H1 (cell line): ENCODE measurements at regions not wholly inside any gene's neighbourhood (a gene's known extent, or its start where the extent isn't known, plus 50 kb on each side); places are given as distances from the start of the nearest gene placed in this dataset.

ENCODE experiments used
- CTCF ChIA-PET: fragments of 300-600 bp; sonication (Branson Sonifier 250); formaldehyde crosslinking; loops from one replicate; lab custom pipeline; 2021; ENCODE audit not compliant: partially characterized antibody; lab: Charles Lee
- POLR2A ChIA-PET: fragments of 300-600 bp; sonication (Branson Sonifier 250); formaldehyde crosslinking; loops from one replicate; lab custom pipeline; 2021; ENCODE audit warnings: inconsistent platforms; ENCODE audit not compliant: partially characterized antibody; lab: Charles Lee
- DNase-seq, 2 experiments: peaks; one replicate each; pipeline versions ENCODE4 v3.0.0 to v3.0.0-alpha.2; 2010 to 2022; ENCODE audit warnings: low spot score in 2 of 2, low read depth in 1 of 2, mixed read lengths in 1 of 2
- FAIRE-seq: peaks from 2 replicates; lab custom pipeline; 2011; peaks lifted over from hg19 to GRCh38; lab: Jason Lieb, UNC
- H2AFZ ChIP-seq: 2 replicates; pipeline ENCODE4 v1.8.1; 2012; ENCODE audit warnings: low read length, inconsistent platforms
- H2AK5ac ChIP-seq: 2 replicates; pipeline ENCODE4 v1.6.1; 2013; ENCODE audit warnings: low read depth, low read length
- H2BK120ac ChIP-seq: replicated peaks from 2 replicates; pipeline ENCODE3; 2013; ENCODE audit warnings: low read depth, low read length, inconsistent platforms
- H2BK12ac ChIP-seq: 2 replicates; pipeline ENCODE4 v1.6.1; 2013; ENCODE audit warnings: low read depth, low read length
- H2BK15ac ChIP-seq: 2 replicates; pipeline ENCODE4 v1.6.1; 2013; ENCODE audit warnings: low read length
- H2BK20ac ChIP-seq: 2 replicates; pipeline ENCODE4 v1.6.1; 2013; ENCODE audit warnings: low read length
- H2BK5ac ChIP-seq: 2 replicates; pipeline ENCODE4 v1.6.1; 2013; ENCODE audit warnings: low read depth, low read length
- H3K14ac ChIP-seq: 2 replicates; pipeline ENCODE4 v1.6.1; 2013; ENCODE audit warnings: inconsistent platforms; ENCODE audit not compliant: insufficient read length
- H3K18ac ChIP-seq: 2 replicates; pipeline ENCODE4 v1.6.1; 2013; ENCODE audit warnings: low read length; ENCODE audit errors: extremely low read depth
- H3K23ac ChIP-seq: 2 replicates; pipeline ENCODE4 v1.6.1; 2013; ENCODE audit warnings: inconsistent platforms; ENCODE audit not compliant: insufficient read length
- H3K23me2 ChIP-seq: 2 replicates; pipeline ENCODE4 v1.6.1; 2013; ENCODE audit warnings: low read depth, low read length
- H3K27ac ChIP-seq: 2 replicates; pipeline ENCODE4 v1.6.1; 2011; ENCODE audit warnings: low read depth, low read length, inconsistent platforms
- H3K27me3 ChIP-seq, 4 experiments: replicated peaks in 1 of 4; 1 replicate in 1 of 4; 2 replicates in 3 of 4; pipeline versions ENCODE4 v1.6.1 to v1.8.1; 2011 to 2013; ENCODE audit warnings: low read length in 3 of 4, mild to moderate bottlenecking in 3 of 4, inconsistent platforms in 2 of 4, mixed read lengths in 2 of 4, moderate library complexity in 1 of 4; ENCODE audit not compliant: control insufficient read depth in 3 of 4, insufficient read depth in 3 of 4; ENCODE audit errors: extremely low read depth in 1 of 4
- H3K36me3 ChIP-seq, 4 experiments: 2 replicates each; pipeline versions ENCODE4 v1.6.1 to v1.8.1; 2011 to 2013; ENCODE audit warnings: mild to moderate bottlenecking in 4 of 4, low read length in 3 of 4, moderate library complexity in 2 of 4, control low read depth in 1 of 4, inconsistent platforms in 1 of 4; ENCODE audit not compliant: insufficient read depth in 4 of 4, control insufficient read depth in 2 of 4
- H3K4ac ChIP-seq: replicated peaks from 2 replicates; pipeline ENCODE3; 2013; ENCODE audit warnings: low read length, low read depth, mixed read lengths, inconsistent platforms; ENCODE audit not compliant: insufficient read length
- H3K4me1 ChIP-seq, 4 experiments: replicated peaks in 1 of 4; 1 replicate in 1 of 4; 2 replicates in 3 of 4; pipeline versions ENCODE4 v1.6.1 to v1.8.1; 2011 to 2013; ENCODE audit warnings: low read length in 3 of 4, inconsistent platforms in 2 of 4, mixed read lengths in 1 of 4; ENCODE audit not compliant: insufficient read depth in 4 of 4, control insufficient read depth in 3 of 4
- H3K4me2 ChIP-seq, 2 experiments: 2 replicates each; pipeline versions ENCODE4 v1.6.1 to v1.8.1; 2011 to 2013; ENCODE audit warnings: low read depth in 2 of 2, low read length in 2 of 2, control low read depth in 1 of 2, inconsistent platforms in 1 of 2, mild to moderate bottlenecking in 1 of 2; ENCODE audit not compliant: insufficient read depth in 1 of 2
- H3K4me3 ChIP-seq, 4 experiments: fragments of 200-600, 300-600 bp in 1 of 4; sonication (generic), shearing (Covaris generic), sonication (Bioruptor Twin) in 1 of 4; 2 replicates each; pipeline versions ENCODE4 v1.5.1 to v1.8.1; 2011 to 2016; ENCODE audit warnings: low read length in 4 of 4, low read depth in 3 of 4, control low read depth in 2 of 4, inconsistent platforms in 2 of 4, mild to moderate bottlenecking in 2 of 4, mixed read lengths in 1 of 4, moderate library complexity in 1 of 4; ENCODE audit not compliant: insufficient read depth in 2 of 4; ENCODE audit errors: extremely low read depth in 1 of 4
- H3K56ac ChIP-seq: replicated peaks from 2 replicates; pipeline ENCODE3; 2013; ENCODE audit warnings: low read depth, mild to moderate bottlenecking, mixed read lengths, low read length, inconsistent platforms; ENCODE audit not compliant: insufficient read length
- H3K79me1 ChIP-seq: 2 replicates; pipeline ENCODE4 v1.6.1; 2013; ENCODE audit warnings: low read depth, low read length, control low read depth
- H3K79me2 ChIP-seq, 2 experiments: 2 replicates each; pipeline versions ENCODE4 v1.6.1 to v1.8.1; 2012 to 2013; ENCODE audit warnings: low read length in 2 of 2, mild to moderate bottlenecking in 2 of 2, inconsistent platforms in 1 of 2; ENCODE audit not compliant: insufficient read depth in 2 of 2, control insufficient read depth in 1 of 2
- H3K9ac ChIP-seq, 4 experiments: replicated peaks in 1 of 4; 1 replicate in 1 of 4; 2 replicates in 3 of 4; pipeline versions ENCODE4 v1.6.1 to v1.8.1; 2011 to 2013; ENCODE audit warnings: low read depth in 3 of 4, low read length in 3 of 4, control low read depth in 2 of 4, mild to moderate bottlenecking in 2 of 4, moderate library complexity in 2 of 4, inconsistent platforms in 1 of 4; ENCODE audit errors: extremely low read depth in 1 of 4
- H3K9me3 ChIP-seq, 2 experiments: 2 replicates each; pipeline versions ENCODE4 v1.6.1 to v1.8.1; 2012 to 2013; ENCODE audit warnings: mild to moderate bottlenecking in 2 of 2, moderate library complexity in 2 of 2, control low read depth in 1 of 2, inconsistent platforms in 1 of 2, low read depth in 1 of 2, low read length in 1 of 2, mixed read lengths in 1 of 2; ENCODE audit not compliant: insufficient read depth in 2 of 2
- H4K20me1 ChIP-seq, 2 experiments: replicated peaks in 1 of 2; 2 replicates each; pipeline versions ENCODE3 to v1.8.1; 2011 to 2013; ENCODE audit warnings: inconsistent platforms in 2 of 2, low read length in 2 of 2, mild to moderate bottlenecking in 1 of 2; ENCODE audit not compliant: insufficient read depth in 2 of 2, control insufficient read depth in 1 of 2
- H4K5ac ChIP-seq: 2 replicates; pipeline ENCODE4 v1.6.1; 2013; ENCODE audit warnings: low read length, low read depth, mixed read lengths, inconsistent platforms; ENCODE audit not compliant: insufficient read length
- H4K8ac ChIP-seq: 2 replicates; pipeline ENCODE4 v1.8.0; 2013; ENCODE audit warnings: mild to moderate bottlenecking, moderate library complexity, low read length, inconsistent platforms; ENCODE audit not compliant: insufficient read depth; ENCODE audit errors: extremely low read depth
- H4K91ac ChIP-seq: replicated peaks from 2 replicates; pipeline ENCODE3; 2013; ENCODE audit warnings: low read length, mixed read lengths, inconsistent platforms; ENCODE audit not compliant: insufficient read length
- CHD1 ChIP-seq: IDR thresholded peaks from 2 replicates; pipeline ENCODE4 v1.6.1; 2012; ENCODE audit warnings: low read depth, low read length, improper control_type of control experiment
- CHD2 ChIP-seq: IDR thresholded peaks from 2 replicates; pipeline ENCODE4 v1.6.1; 2012; ENCODE audit warnings: low read length, improper control_type of control experiment
- FOSL1 ChIP-seq: IDR thresholded peaks from 2 replicates; pipeline ENCODE4 v1.6.1; 2011; ENCODE audit warnings: mild to moderate bottlenecking, low read depth, low read length, moderate library complexity; ENCODE audit not compliant: insufficient read depth
- MAFK ChIP-seq: IDR thresholded peaks from 2 replicates; pipeline ENCODE4 v1.6.1; 2012; ENCODE audit warnings: low read depth, mild to moderate bottlenecking, improper control_type of control experiment, low read length
- NANOG ChIP-seq: IDR thresholded peaks from 2 replicates; pipeline ENCODE4 v1.6.1; 2011; ENCODE audit warnings: low read length, low read depth, mild to moderate bottlenecking, inconsistent platforms; ENCODE audit not compliant: insufficient read depth, poor library complexity, severe bottlenecking
- POLR2A ChIP-seq, 2 experiments: IDR thresholded peaks; 1 replicate in 1 of 2; 2 replicates in 1 of 2; pipeline ENCODE4 v1.6.1; 2011; ENCODE audit warnings: low read depth in 2 of 2, low read length in 2 of 2, mild to moderate bottlenecking in 2 of 2; ENCODE audit errors: control extremely low read depth in 1 of 2
- RAD21 ChIP-seq, 2 experiments: IDR thresholded peaks in 1 of 2; conservative IDR thresholded peaks in 1 of 2; 2 replicates each; pipeline ENCODE4 v1.6.1; 2011; ENCODE audit warnings: low read depth in 2 of 2, low read length in 2 of 2, improper control_type of control experiment in 1 of 2, inconsistent platforms in 1 of 2, mild to moderate bottlenecking in 1 of 2, moderate library complexity in 1 of 2
- SIN3A ChIP-seq, 2 experiments: IDR thresholded peaks in 1 of 2; conservative IDR thresholded peaks in 1 of 2; 2 replicates each; pipeline ENCODE4 v1.6.1; 2011 to 2012; ENCODE audit warnings: low read length in 2 of 2, improper control_type of control experiment in 1 of 2, low read depth in 1 of 2, mild to moderate bottlenecking in 1 of 2
- SIX5 ChIP-seq: IDR thresholded peaks from 2 replicates; pipeline ENCODE4 v1.6.1; 2011; ENCODE audit warnings: mild to moderate bottlenecking, low read depth, low read length
- SP1 ChIP-seq: IDR thresholded peaks from 2 replicates; pipeline ENCODE4 v1.6.1; 2011; ENCODE audit warnings: low read depth, low read length
- SRF ChIP-seq: IDR thresholded peaks from 2 replicates; pipeline ENCODE4 v1.6.1; 2011; ENCODE audit warnings: mild to moderate bottlenecking, low read depth, low read length, moderate library complexity
- TAF1 ChIP-seq: IDR thresholded peaks from 2 replicates; pipeline ENCODE4 v1.6.1; 2011; ENCODE audit warnings: mild to moderate bottlenecking, low read depth, low read length
- TBP ChIP-seq: IDR thresholded peaks from 2 replicates; pipeline ENCODE4 v1.6.1; 2011; ENCODE audit warnings: low read depth, low read length, improper control_type of control experiment
- WGBS, 2 experiments: shearing (Covaris generic) in 1 of 2; methylation state at CpG; one replicate each; pipeline versions ENCODE4 v1.1.6 to v1.1.7; 2013 to 2015; ENCODE audit warnings: low lambda C conversion rate in 2 of 2, mixed read lengths in 2 of 2, inconsistent platforms in 1 of 2, low coverage in 1 of 2, missing lambda C conversion rate in 1 of 2; ENCODE audit not compliant: insufficient replicate concordance in 2 of 2, insufficient coverage in 1 of 2, insufficient read length in 1 of 2; ENCODE audit errors: extremely low coverage in 1 of 2, missing lambda C conversion rate in 1 of 2; 5-methylcytosine and 5-hydroxymethylcytosine counted together
- TF ChIP-seq, protein P1 (sequence below): IDR thresholded peaks from 2 replicates; pipeline ENCODE4 v1.6.1; 2011; ENCODE audit warnings: low read length, improper control_type of control experiment

DNA sequence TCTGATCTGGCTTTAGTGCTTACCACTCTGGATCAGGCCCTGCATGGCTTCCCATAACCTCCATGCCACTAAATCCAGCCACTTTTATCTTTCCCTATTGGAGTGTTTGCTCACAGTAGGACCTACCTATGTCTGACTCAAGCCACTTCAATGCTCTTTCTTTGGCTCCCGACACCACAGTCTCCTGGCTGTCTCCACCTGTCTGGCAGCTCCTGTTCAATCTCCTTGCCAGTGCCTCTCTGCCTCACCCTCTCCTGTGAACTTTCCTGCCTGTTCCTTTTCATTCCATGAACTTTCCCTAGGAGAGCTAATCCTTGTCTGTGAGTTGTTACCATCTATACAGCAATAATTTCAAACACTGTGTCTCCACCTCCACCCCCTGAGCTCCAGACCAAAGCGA, 82.6 kb upstream of the UCN3 start:
- no peak overlapping the region for H3K4me2 ChIP-seq
- H3K9me3 ChIP-seq: no peaks in the 10 kb centered on the region
- FAIRE-seq: no peak
- H3K4me3 ChIP-seq: no peak overlapping the region
- no peak overlapping the region for H3K14ac ChIP-seq
- no peak overlapping the region for H3K23ac ChIP-seq
- no peak overlapping the region for H2BK5ac ChIP-seq
- no peak overlapping the region for H3K56ac ChIP-seq
- H3K18ac ChIP-seq: no peak overlapping the region
- H3K79me2 ChIP-seq: no peaks in the 10 kb centered on the region
- no peak overlapping the region for H3K4ac ChIP-seq
- H2BK15ac ChIP-seq: no peak overlapping the region
- no peak overlapping the region for H2BK120ac ChIP-seq
- no peaks in the 10 kb centered on the region for H3K36me3 ChIP-seq
- no peak overlapping the region for H4K5ac ChIP-seq
- DNase-seq: no peak
- WGBS, 2 experiments: 88% methylated on average over 2 of the region's 2 CpGs; no CpG with 5 or more reads in 1 of the 2 experiments
- ChIA-PET CTCF (interaction anchor here (0.7 to 3.7 kb wide), 19 partner anchors 8 to 466 kb away, joined by 3 to 32 read pairs (median 4); partner anchors contain the start of gene AKR1C3), POLR2A (no interaction called here)
- peaks cover 0 to 11% (median 1%) of the 10 kb centered on the region in 4 experiments; a peak in 3 of 7 replicates for H3K4me1 ChIP-seq
- no peaks in the 10 kb centered on the region for H3K23me2 ChIP-seq
- H2AFZ ChIP-seq: peak overlapping the region; percentile 64; the same call in 1 of the 2 replicates
- H3K27me3 ChIP-seq: no peaks in the 10 kb centered on the region
- no peaks in the 10 kb centered on the region for H3K79me1 ChIP-seq
- peak overlapping the region; percentile 50; the same call in 1 of the 2 replicates for H2BK12ac ChIP-seq
- H4K20me1 ChIP-seq: no peaks in the 10 kb centered on the region
- H2AK5ac ChIP-seq: no peak overlapping the region
- H3K9ac ChIP-seq: no peak overlapping the region
- no peak overlapping the region for H4K91ac ChIP-seq
- H4K8ac ChIP-seq: no peak overlapping the region
- no peak overlapping the region for H3K27ac ChIP-seq
- H2BK20ac ChIP-seq: no peak overlapping the region
- TF ChIP-seq RAD21 (IDR thresholded peaks at IDR 0.05 in 1 of 2, conservative IDR thresholded peaks at IDR 0.05 in 1 of 2; ENCODE audit: low read depth in 2 of 2, low read length in 2 of 2) (no peak), CHD1 (no peak), POLR2A (IDR thresholded peaks at IDR 0.05; ENCODE audit: control extremely low read depth in 1 of 2, low read depth in 2 of 2, low read length in 2 of 2) (no peak), SIX5 (no peak), CHD2 (no peak), SRF (no peak), SIN3A (conservative IDR thresholded peaks at IDR 0.05 in 1 of 2, IDR thresholded peaks at IDR 0.05 in 1 of 2; ENCODE audit: low read depth in 1 of 2, low read length in 2 of 2) (no peak), NANOG (no peak), TAF1 (no peak), TBP (no peak), SP1 (no peak), MAFK (no peak), FOSL1 (no peak)
- TF ChIP-seq, protein P1, sequence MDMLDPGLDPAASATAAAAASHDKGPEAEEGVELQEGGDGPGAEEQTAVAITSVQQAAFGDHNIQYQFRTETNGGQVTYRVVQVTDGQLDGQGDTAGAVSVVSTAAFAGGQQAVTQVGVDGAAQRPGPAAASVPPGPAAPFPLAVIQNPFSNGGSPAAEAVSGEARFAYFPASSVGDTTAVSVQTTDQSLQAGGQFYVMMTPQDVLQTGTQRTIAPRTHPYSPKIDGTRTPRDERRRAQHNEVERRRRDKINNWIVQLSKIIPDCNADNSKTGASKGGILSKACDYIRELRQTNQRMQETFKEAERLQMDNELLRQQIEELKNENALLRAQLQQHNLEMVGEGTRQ: no peak
